Activated CD4-positive, alpha-beta T cell treated with anti-CD3 and anti-CD28 coated beads for 36 hours (primary cell): ENCODE measurements at regions not wholly inside any gene's neighbourhood (a gene's known extent, or its start where the extent isn't known, plus 50 kb on each side); places are given as distances from the start of the nearest gene placed in this dataset.
"Not testable (repeated sequence)": the region's sequence is repeated elsewhere in the genome, so short reads cannot be mapped to it uniquely, and the experiment has no call there.

ENCODE experiments used
- ATAC-seq: fragments of 200-7000 bp; cut with Tn5 transposase; one replicate; pipeline ENCODE4 v1.10.0; 2021; ENCODE audit warnings: mild to moderate bottlenecking, moderate library complexity
- CTCF ChIA-PET: fragments of 350-600 bp; sonication (Branson Sonifier 250); formaldehyde crosslinking; loops from one replicate; lab custom pipeline; 2021; ENCODE audit warnings: antibody characterized with exemption; lab: Charles Lee
- POLR2A ChIA-PET: fragments of 350-600 bp; sonication (Branson Sonifier 250); formaldehyde crosslinking; loops from one replicate; lab custom pipeline; 2021; ENCODE audit warnings: antibody characterized with exemption, inconsistent platforms; lab: Charles Lee
- DNase-seq: peaks from one replicate; pipeline ENCODE4 v3.0.0-alpha.2; 2020
- H3K27ac Mint-ChIP-seq: one replicate; pipeline ENCODE4 v1.8.0; 2021; ENCODE audit warnings: mixed read lengths
- H3K27me3 Mint-ChIP-seq: one replicate; pipeline ENCODE4 v1.8.0; 2021; ENCODE audit warnings: mixed read lengths
- H3K36me3 Mint-ChIP-seq: one replicate; pipeline ENCODE4 v1.8.0; 2021; ENCODE audit warnings: low read depth, mixed read lengths
- H3K4me1 Mint-ChIP-seq: one replicate; pipeline ENCODE4 v1.8.0; 2021; ENCODE audit warnings: mixed read lengths
- H3K4me3 Mint-ChIP-seq: one replicate; pipeline ENCODE4 v1.8.0; 2021; ENCODE audit warnings: mild to moderate bottlenecking, moderate library complexity, mixed read lengths
- H3K9me3 Mint-ChIP-seq: one replicate; pipeline ENCODE4 v1.8.0; 2021; ENCODE audit warnings: low read depth, mixed read lengths
- intact Hi-C, 2 experiments: fragments of 100-400 bp; cut with DNase I in 1 of 2; cut with micrococcal nuclease in 1 of 2; formaldehyde crosslinking; loops; one replicate each; pipeline versions ENCODE4 v1.14.2 to v1.15.1; 2022 to 2024; cut with DNase I, micrococcal nuclease

DNA sequence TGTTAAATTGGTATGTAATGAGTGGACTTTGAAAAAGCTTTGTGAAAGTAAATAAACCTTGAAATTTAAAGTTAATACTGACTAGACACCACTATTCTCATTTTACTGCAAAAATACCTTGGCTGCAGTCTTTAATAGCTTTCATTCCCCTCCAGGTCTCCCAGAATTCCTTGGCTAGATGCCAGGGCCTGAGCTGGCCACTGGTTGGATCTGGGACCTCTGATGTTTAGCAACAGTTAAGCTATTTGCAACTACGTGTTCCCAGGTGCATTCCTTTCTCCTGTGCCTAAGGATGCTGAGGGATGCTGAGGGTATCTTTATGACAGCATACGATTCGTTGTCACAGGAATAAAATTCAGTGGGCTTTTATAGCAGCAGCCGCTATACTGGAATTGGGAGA, 938.7 kb downstream of the TTLL7 start:
- intact Hi-C loops, result no loop called here
- Mint-ChIP-seq H3K36me3 (no peaks in the 10 kb centered on the region), H3K4me1 (peaks cover 3% of the 10 kb centered on the region), H3K4me3 (no peak overlapping the region), H3K27me3 (no peaks in the 10 kb centered on the region), H3K27ac (no peak overlapping the region), H3K9me3 (no peaks in the 10 kb centered on the region)
- DNase-seq, result no peak
- ATAC-seq, result no peak
- CTCF ChIA-PET, result no interaction called here
- POLR2A ChIA-PET, result no interaction called here

DNA sequence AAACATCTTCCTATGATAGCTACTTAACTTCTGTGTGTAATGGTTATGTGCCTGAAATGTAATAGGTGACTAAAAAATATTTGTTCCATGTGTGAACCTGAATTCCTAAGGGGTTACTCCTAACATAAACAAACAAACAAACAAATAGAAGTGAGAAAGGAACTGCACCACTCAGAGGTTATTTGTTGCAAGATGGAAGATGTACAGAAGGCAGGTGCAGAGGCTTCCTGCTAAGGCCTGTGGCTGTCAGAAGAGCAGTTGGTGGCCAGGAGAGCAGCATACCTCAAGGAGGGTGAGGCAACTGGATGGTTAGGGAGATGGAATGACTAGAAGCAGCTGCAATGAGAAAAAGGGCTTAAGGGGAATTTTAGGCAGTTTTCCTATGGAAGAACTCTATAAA, 940.6 kb downstream of the TTLL7 start:
- Mint-ChIP-seq H3K27me3 (no peaks in the 10 kb centered on the region), H3K27ac (no peak overlapping the region), H3K36me3 (no peaks in the 10 kb centered on the region), H3K4me3 (no peak overlapping the region), H3K4me1 (no peaks in the 10 kb centered on the region), H3K9me3 (no peaks in the 10 kb centered on the region)
- DNase-seq (no peak), ATAC-seq (no peak)
- intact Hi-C loops, result no loop called here
- ChIA-PET POLR2A (no interaction called here), CTCF (no interaction called here)

DNA sequence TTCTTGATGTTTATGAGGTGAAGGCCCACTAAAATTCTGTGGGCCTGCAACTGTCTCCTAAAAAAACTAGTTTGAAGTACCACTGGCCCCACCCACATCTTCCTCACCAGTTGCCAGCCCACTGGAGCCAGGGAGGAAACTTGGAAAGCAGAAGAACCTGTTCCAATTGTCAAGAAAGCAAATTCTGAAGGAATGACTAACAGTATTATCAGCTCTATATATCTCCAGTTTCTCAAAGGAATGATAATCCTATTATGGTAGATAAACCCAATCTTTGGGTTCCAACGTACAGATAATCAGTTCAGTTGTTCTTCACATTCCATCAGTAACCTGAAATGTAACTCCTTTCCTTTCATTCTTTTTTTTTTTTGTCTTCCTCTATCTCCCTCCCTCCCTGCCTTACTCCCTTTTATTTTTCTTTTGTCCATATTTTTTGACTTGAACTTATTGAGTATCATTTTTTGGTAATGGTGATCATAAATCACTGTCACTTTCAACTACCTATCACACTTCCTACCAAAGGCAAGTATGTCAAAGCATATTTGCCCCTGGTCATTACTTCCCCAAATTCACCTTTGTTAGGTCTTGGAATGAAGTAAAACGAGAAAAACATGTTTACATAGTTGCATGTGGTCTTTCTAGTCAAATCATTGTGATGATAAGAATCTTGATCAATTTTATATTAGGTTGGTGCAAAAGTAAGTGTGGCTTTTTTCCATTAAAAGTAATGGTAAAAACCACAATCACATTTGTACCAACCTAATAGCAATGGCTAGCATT, 943.4 kb downstream of the TTLL7 start:
- H3K27ac Mint-ChIP-seq, result no peak overlapping the region
- H3K4me1 Mint-ChIP-seq, result no peaks in the 10 kb centered on the region
- CTCF ChIA-PET, result no interaction called here
- ATAC-seq, result no peak
- no peaks in the 10 kb centered on the region for H3K27me3 Mint-ChIP-seq
- no peak overlapping the region for H3K4me3 Mint-ChIP-seq
- no peak for DNase-seq
- peaks cover 5% of the 10 kb centered on the region for H3K9me3 Mint-ChIP-seq
- intact Hi-C loops, result no loop called here
- POLR2A ChIA-PET, result no interaction called here
- no peaks in the 10 kb centered on the region for H3K36me3 Mint-ChIP-seq

- H3K4me3 Mint-ChIP-seq, result no peak overlapping the region
- ChIA-PET CTCF (interaction anchor here (0.5 kb wide), 1 partner anchor 18 kb away, joined by 3 read pairs; no protein-coding TSS in a partner anchor), POLR2A (no interaction called here)
- intact Hi-C loops, result loop anchor here in 1 of 2 experiments (5.0 kb wide), 1 partner anchor 51 kb away; no protein-coding TSS in a partner anchor
- DNase-seq, result no peak
- no peak overlapping the region for H3K27ac Mint-ChIP-seq
- no peaks in the 10 kb centered on the region for H3K4me1 Mint-ChIP-seq
- H3K9me3 Mint-ChIP-seq, result peaks cover 5% of the 10 kb centered on the region
- no peak for ATAC-seq
- no peaks in the 10 kb centered on the region for H3K27me3 Mint-ChIP-seq
- no peaks in the 10 kb centered on the region for H3K36me3 Mint-ChIP-seq
Measured at GRCh38 chr1:83053446-83053845, 945.5 kb downstream of the TTLL7 start.

- POLR2A ChIA-PET, result no interaction called here
- intact Hi-C loops, result loop anchor here in 1 of 2 experiments (5.0 kb wide), 1 partner anchor 51 kb away; no protein-coding TSS in a partner anchor
- H3K27me3 Mint-ChIP-seq, result no peaks in the 10 kb centered on the region
Measured at GRCh38 chr1:83052865-83053264, 946.1 kb downstream of the TTLL7 start.

DNA sequence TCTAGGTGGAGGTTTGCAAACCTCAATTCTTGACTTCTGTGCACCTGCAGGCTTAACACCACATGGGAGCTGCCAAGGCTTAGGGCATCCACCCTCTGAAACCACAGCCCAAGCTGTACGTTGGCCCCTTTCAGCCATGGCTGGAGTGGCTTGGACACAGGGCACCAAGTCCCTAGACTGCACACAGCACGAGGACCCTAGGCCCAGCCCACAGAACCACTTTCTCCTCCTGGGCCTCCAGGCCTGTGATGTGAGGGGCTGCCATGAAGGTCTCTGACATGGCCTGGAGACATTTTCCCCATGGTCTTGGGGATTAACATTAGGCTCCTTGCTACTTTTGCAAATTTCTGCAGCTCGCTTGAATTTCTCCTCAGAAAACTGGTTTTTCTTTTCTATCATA, 947.9 kb downstream of the TTLL7 start:
- H3K4me1 Mint-ChIP-seq, H3K36me3 Mint-ChIP-seq, ATAC-seq, H3K9me3 Mint-ChIP-seq, H3K27ac Mint-ChIP-seq, DNase-seq, CTCF ChIA-PET, H3K4me3 Mint-ChIP-seq, H3K27me3 Mint-ChIP-seq, POLR2A ChIA-PET: not testable (repeated sequence)
- intact Hi-C loops, result loop anchor here in 1 of 2 experiments (5.0 kb wide), 1 partner anchor 49 kb away; no protein-coding TSS in a partner anchor

More at GRCh38 chr1:83052865-83053264, 946.1 kb downstream of the TTLL7 start:
- CTCF ChIA-PET, result no interaction called here
- peaks cover 5% of the 10 kb centered on the region for H3K9me3 Mint-ChIP-seq
- H3K4me3 Mint-ChIP-seq, result no peak overlapping the region
- H3K27ac Mint-ChIP-seq, result no peak overlapping the region
- DNase-seq (no peak), ATAC-seq (no peak)
- H3K36me3 Mint-ChIP-seq, result no peaks in the 10 kb centered on the region
- H3K4me1 Mint-ChIP-seq, result no peaks in the 10 kb centered on the region

GRCh38 chr1:83043244-83043643, 955.7 kb downstream of the TTLL7 start:
- no peak overlapping the region for H3K27ac Mint-ChIP-seq
- no peak overlapping the region for H3K4me3 Mint-ChIP-seq
- ATAC-seq (no peak), DNase-seq (no peak)
- H3K4me1 Mint-ChIP-seq, result no peaks in the 10 kb centered on the region
- POLR2A ChIA-PET, result no interaction called here
- no peaks in the 10 kb centered on the region for H3K27me3 Mint-ChIP-seq
- intact Hi-C loops, result no loop called here
- CTCF ChIA-PET, result no interaction called here
- no peaks in the 10 kb centered on the region for H3K9me3 Mint-ChIP-seq
- H3K36me3 Mint-ChIP-seq, result no peaks in the 10 kb centered on the region

- POLR2A ChIA-PET, H3K9me3 Mint-ChIP-seq, DNase-seq, intact Hi-C loops, H3K4me3 Mint-ChIP-seq, ATAC-seq, H3K27ac Mint-ChIP-seq, H3K27me3 Mint-ChIP-seq, H3K36me3 Mint-ChIP-seq, H3K4me1 Mint-ChIP-seq: not testable (repeated sequence)
- CTCF ChIA-PET, result interaction anchor here (0.6 kb wide), 1 partner anchor 1565 kb away, joined by 4 read pairs; no protein-coding TSS in a partner anchor
Measured at GRCh38 chr1:83039091-83039490, 959.8 kb downstream of the TTLL7 start.

DNA sequence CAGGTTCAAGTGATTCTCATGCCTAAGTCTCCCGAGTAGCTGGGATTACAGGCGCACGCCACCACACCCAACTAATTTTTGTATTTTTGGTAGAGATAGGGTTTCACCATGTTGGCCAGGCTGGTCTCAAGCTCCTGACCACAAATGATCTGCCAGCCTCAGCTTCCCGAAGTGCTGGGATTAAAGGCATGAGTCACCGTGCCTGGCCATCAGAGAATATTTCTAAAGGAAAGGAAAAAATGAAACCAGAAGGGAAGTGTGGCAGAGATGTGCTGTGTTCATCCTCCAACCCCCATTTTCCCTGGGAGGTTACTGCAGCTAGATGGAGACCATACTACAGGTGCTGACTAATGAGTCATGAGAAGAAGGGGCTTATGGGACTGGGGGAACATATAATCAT, 964.1 kb downstream of the TTLL7 start:
- DNase-seq, result no peak
- no peaks in the 10 kb centered on the region for H3K27me3 Mint-ChIP-seq
- intact Hi-C loops, result no loop called here
- no peak overlapping the region for H3K4me3 Mint-ChIP-seq
- POLR2A ChIA-PET, result no interaction called here
- no peak for ATAC-seq
- H3K36me3 Mint-ChIP-seq, result no peaks in the 10 kb centered on the region
- H3K27ac Mint-ChIP-seq, result no peak overlapping the region
- CTCF ChIA-PET, result no interaction called here
- no peaks in the 10 kb centered on the region for H3K4me1 Mint-ChIP-seq
- peaks cover 12% of the 10 kb centered on the region for H3K9me3 Mint-ChIP-seq

DNA sequence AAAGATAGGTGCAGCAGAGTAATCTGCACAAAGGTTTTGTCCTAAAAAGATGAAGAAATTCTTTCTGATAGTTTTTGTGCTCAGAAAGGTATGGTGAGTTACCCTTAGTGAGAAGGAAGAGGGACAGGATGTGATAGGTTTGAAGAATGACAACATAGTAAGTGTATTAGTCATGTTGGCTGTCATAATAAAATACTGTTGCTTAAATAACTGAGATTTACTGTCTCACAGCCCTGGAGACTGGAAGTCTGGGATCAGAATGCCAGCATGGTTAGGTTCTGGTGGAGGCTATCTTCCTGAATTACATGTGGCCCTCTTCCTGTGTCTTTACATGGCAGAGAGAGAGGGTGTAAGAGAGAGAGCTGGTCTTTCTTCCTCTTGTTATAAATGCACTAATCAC, 965.2 kb downstream of the TTLL7 start:
- peaks cover 12% of the 10 kb centered on the region for H3K9me3 Mint-ChIP-seq
- intact Hi-C loops, result no loop called here
- H3K4me3 Mint-ChIP-seq, result no peak overlapping the region
- H3K27ac Mint-ChIP-seq, result no peak overlapping the region
- no peaks in the 10 kb centered on the region for H3K36me3 Mint-ChIP-seq
- ChIA-PET CTCF (no interaction called here), POLR2A (no interaction called here)
- H3K4me1 Mint-ChIP-seq, result no peaks in the 10 kb centered on the region
- H3K27me3 Mint-ChIP-seq, result no peaks in the 10 kb centered on the region
- ATAC-seq (no peak), DNase-seq (no peak)

GRCh38 chr1:83029916-83030315, 969.0 kb downstream of the TTLL7 start:
- intact Hi-C loops, result no loop called here
- peaks cover 3% of the 10 kb centered on the region for H3K9me3 Mint-ChIP-seq
- no peak overlapping the region for H3K4me3 Mint-ChIP-seq
- no peak for DNase-seq
- H3K27ac Mint-ChIP-seq, result no peak overlapping the region
- POLR2A ChIA-PET, result interaction anchor here (0.7 kb wide), 1 partner anchor 817 kb away, joined by 5 read pairs; no protein-coding TSS in a partner anchor
- CTCF ChIA-PET, result no interaction called here
- no peaks in the 10 kb centered on the region for H3K36me3 Mint-ChIP-seq
- ATAC-seq, result no peak
- no peaks in the 10 kb centered on the region for H3K27me3 Mint-ChIP-seq
- no peaks in the 10 kb centered on the region for H3K4me1 Mint-ChIP-seq

GRCh38 chr1:83029050-83029449, 969.9 kb downstream of the TTLL7 start:
- no peak for ATAC-seq
- ChIA-PET POLR2A (no interaction called here), CTCF (no interaction called here)
- Mint-ChIP-seq H3K27ac (no peak overlapping the region), H3K9me3 (peaks cover 3% of the 10 kb centered on the region), H3K4me1 (no peaks in the 10 kb centered on the region), H3K27me3 (no peaks in the 10 kb centered on the region), H3K36me3 (no peaks in the 10 kb centered on the region), H3K4me3 (no peak overlapping the region)
- DNase-seq, result no peak
- intact Hi-C loops, result no loop called here
